ENCODE measurements at regions not wholly inside any gene's neighbourhood (a gene's known extent, or its start where the extent isn't known, plus 50 kb on each side); places are given as distances from the start of the nearest gene placed in this dataset.
A peak's percentile ranks its signal among the peaks of the same experiment; 100 is the strongest.

GRCh38 chr2:64751286-64752260 is 97.9 kb upstream of the SERTAD2 start (continued):
- TF ChIP-seq KLF9 (CRISPR knock-in tag; IDR thresholded peaks at IDR 0.05; ENCODE audit: low read depth) (0 out of 2 replicates have a peak, but pooled peaks have one; percentile 52), ZBTB34 (CRISPR knock-in tag; IDR thresholded peaks at IDR 0.05) (peak; percentile 67; the same call in 1 of the 2 replicates), ZNF713 (CRISPR knock-in tag; IDR thresholded peaks at IDR 0.05) (no peak), SNAI1 (CRISPR knock-in tag; IDR thresholded peaks at IDR 0.05; ENCODE audit: borderline replicate concordance) (no peak), ZNF549 (CRISPR knock-in tag; IDR thresholded peaks at IDR 0.05) (no peak), ZNF446 (CRISPR knock-in tag; IDR thresholded peaks at IDR 0.05) (no peak), ZNF484 (CRISPR knock-in tag; IDR thresholded peaks at IDR 0.05; ENCODE audit: borderline replicate concordance, low read depth) (no peak), ZNF580 (CRISPR knock-in tag; IDR thresholded peaks at IDR 0.05; ENCODE audit: borderline replicate concordance, low read depth) (peak; percentile 31; the same call in 1 of the 2 replicates), ZNF34 (CRISPR knock-in tag; IDR thresholded peaks at IDR 0.05; ENCODE audit: borderline replicate concordance) (0 out of 2 replicates have a peak, but pooled peaks have one; percentile 78), ZNF761 (CRISPR knock-in tag; conservative IDR thresholded peaks at IDR 0.05) (peak; percentile 71; the same call in 1 of the 2 replicates), ZNF510 (CRISPR knock-in tag; IDR thresholded peaks at IDR 0.05; ENCODE audit: low read depth) (peak; percentile 91), MLX (CRISPR knock-in tag; IDR thresholded peaks at IDR 0.05) (0 out of 2 replicates have a peak, but pooled peaks have one; percentile 7), RFX5 (IDR thresholded peaks at IDR 0.05; ENCODE audit: low read depth, low read length) (no peak), CEBPB (IDR thresholded peaks at IDR 0.05; ENCODE audit: borderline replicate concordance, low read depth, low read length) (no peak), TBL1XR1 (IDR thresholded peaks at IDR 0.05; ENCODE audit: borderline replicate concordance, low read length, partially characterized antibody) (peak; percentile 23), ZNF20 (CRISPR knock-in tag; IDR thresholded peaks at IDR 0.05) (no peak), TGIF2 (CRISPR knock-in tag; IDR thresholded peaks at IDR 0.05) (peak; percentile 78), MXD3 (CRISPR knock-in tag; IDR thresholded peaks at IDR 0.05) (peak; percentile 84), ZNF12 (CRISPR knock-in tag; IDR thresholded peaks at IDR 0.05) (no peak), DZIP1 (CRISPR knock-in tag; IDR thresholded peaks at IDR 0.05) (peak; percentile 67), ATF3 (CRISPR knock-in tag; IDR thresholded peaks at IDR 0.05) (no peak), POLR2AphosphoS2 (IDR thresholded peaks at IDR 0.05; ENCODE audit: low read depth, low read length) (no peak), ZNF644 (CRISPR knock-in tag; IDR thresholded peaks at IDR 0.05; ENCODE audit: low read depth) (no peak)

Data from HepG2 (cell line).